ENCODE measurements at regions not wholly inside any gene's neighbourhood (a gene's known extent, or its start where the extent isn't known, plus 50 kb on each side); places are given as distances from the start of the nearest gene placed in this dataset.

- H3K27me3 ChIP-seq (ENCODE audit: insufficient read depth, low read length): no peaks in the 10 kb centered on the region
- Mint-ChIP-seq H3K4me1 (no peaks in the 10 kb centered on the region), H3K36me3 (ENCODE audit: insufficient read depth in 1 of 3, low read depth in 3 of 3) (no peaks in the 10 kb centered on the region), H3K9me3 (no peaks in the 10 kb centered on the region; a peak in 1 of 5 replicates), H3K27me3 (ENCODE audit: low read depth) (no peaks in the 10 kb centered on the region), H3K4me3 (no peak overlapping the region), H3K27ac (no peak overlapping the region)
- no peak overlapping the region for H3K27ac ChIP-seq (ENCODE audit: insufficient read length, low read depth, low read length)
- H3K23me2 ChIP-seq (ENCODE audit: insufficient read length, low read depth, low read length, poor library complexity, severe bottlenecking): no peaks in the 10 kb centered on the region
- H4K91ac ChIP-seq (ENCODE audit: insufficient read length, low read depth, low read length): no peak overlapping the region
- no peaks in the 10 kb centered on the region for H3K79me2 ChIP-seq (ENCODE audit: insufficient read depth, low read length)
- no peak overlapping the region for H4K8ac ChIP-seq (replicated peaks; ENCODE audit: insufficient read length, low read depth, low read length)
- H3K4me1 ChIP-seq (ENCODE audit: insufficient read depth, low read length): no peaks in the 10 kb centered on the region
- H2BK120ac ChIP-seq (ENCODE audit: low read depth, low read length, poor library complexity, severe bottlenecking): no peak overlapping the region
- no peak overlapping the region for H2BK5ac ChIP-seq (ENCODE audit: insufficient read length, low read length)
- no peak overlapping the region for H3K4me2 ChIP-seq (ENCODE audit: insufficient read depth, insufficient read length, low read length)
- no peaks in the 10 kb centered on the region for H4K20me1 ChIP-seq (ENCODE audit: control insufficient read depth, insufficient read depth, insufficient read length)
- no peak overlapping the region for H2AFZ ChIP-seq (ENCODE audit: low read length)
- no peaks in the 10 kb centered on the region for H3K79me1 ChIP-seq (ENCODE audit: insufficient read depth, low read depth, low read length, poor library complexity, severe bottlenecking)
- H3K18ac ChIP-seq (ENCODE audit: insufficient read length, low read depth, low read length): no peak overlapping the region
- no peaks in the 10 kb centered on the region for H3K9me3 ChIP-seq (ENCODE audit: control insufficient read depth, low read depth, low read length)
- no peak overlapping the region for H3K56ac ChIP-seq (ENCODE audit: insufficient read length, low read depth, low read length)
- H2BK15ac ChIP-seq (ENCODE audit: low read depth, low read length): no peak overlapping the region
- no peak overlapping the region for H3T11ph ChIP-seq (ENCODE audit: low read length)
- no peak overlapping the region for H2BK12ac ChIP-seq (ENCODE audit: insufficient read length, low read depth, low read length)
- no peak for DNase-seq
- no peak overlapping the region for H4K5ac ChIP-seq (ENCODE audit: insufficient read length, low read depth, low read length)
- TF ChIP-seq CTCF (conservative IDR thresholded peaks at IDR 0.05): no peak
- H2AK5ac ChIP-seq (ENCODE audit: insufficient read length, low read length): no peak overlapping the region
- no CpG with 5 or more reads among the region's 1 CpG for WGBS (ENCODE audit: extremely low coverage, insufficient read length, low lambda C conversion rate)
- no peak overlapping the region for H3K23ac ChIP-seq (ENCODE audit: insufficient read length, low read depth, low read length)
- H2BK20ac ChIP-seq (ENCODE audit: low read depth, low read length, poor library complexity, severe bottlenecking): no peak overlapping the region
- no peak overlapping the region for H3K14ac ChIP-seq (ENCODE audit: insufficient read depth, low read length)
- no peak overlapping the region for H3K4ac ChIP-seq (ENCODE audit: low read depth, low read length)
- no peak overlapping the region for H3K9ac ChIP-seq (ENCODE audit: extremely low read depth, insufficient read length, low read length)
Observed at GRCh38 chr1:60751306-60751705, 331.1 kb upstream of the NFIA start.
